BJ (cell line): ENCODE measurements at regions not wholly inside any gene's neighbourhood (a gene's known extent, or its start where the extent isn't known, plus 50 kb on each side); places are given as distances from the start of the nearest gene placed in this dataset.

Experiments used
- CTCF ChIA-PET: fragments of 350-600 bp; formaldehyde crosslinking; extraction: SDS; loops from one replicate; lab custom pipeline; 2021; ENCODE audit warnings: antibody characterized with exemption, inconsistent platforms; lab: Yijun Ruan, JAX
- POLR2A ChIA-PET: fragments of 300-600 bp; sonication (Branson Sonifier 250); formaldehyde crosslinking; extraction: SDS; loops from one replicate; lab custom pipeline; 2021; ENCODE audit warnings: antibody characterized with exemption; lab: Charles Lee
- DNase-seq: peaks from one replicate; pipeline ENCODE4 v3.0.0-alpha.2; 2011; ENCODE audit warnings: low read depth
- H3K27me3 ChIP-seq: 2 replicates; pipeline ENCODE4 v1.6.0; 2011; ENCODE audit warnings: low read length; ENCODE audit not compliant: control insufficient read depth, insufficient read depth
- H3K36me3 ChIP-seq: 2 replicates; pipeline ENCODE4 v1.5.1; 2011; ENCODE audit warnings: low read length; ENCODE audit not compliant: control insufficient read depth, insufficient read depth
- H3K4me3 ChIP-seq: 2 replicates; pipeline ENCODE4 v1.5.1; 2011; ENCODE audit warnings: low read depth, mild to moderate bottlenecking, control low read depth, low read length
- TF ChIP-seq, protein P1 (sequence below): IDR thresholded peaks from 2 replicates; pipeline ENCODE4 v1.5.1; 2011; ENCODE audit warnings: low read depth, mild to moderate bottlenecking, control low read depth, inconsistent platforms, low read length, moderate library complexity; ENCODE audit not compliant: insufficient read depth

GRCh38 chr1:86207323-86207722, 50.8 kb upstream of the COL24A1 start:
- DNase-seq: peak; percentile 38
- H3K4me3 ChIP-seq: no peak overlapping the region
- H3K36me3 ChIP-seq: no peaks in the 10 kb centered on the region
- ChIA-PET POLR2A (no interaction called here), CTCF (interaction anchor here (0.9 kb wide), 1 partner anchor 40 kb away, joined by 5 read pairs; no protein-coding TSS in a partner anchor)
- no peaks in the 10 kb centered on the region for H3K27me3 ChIP-seq
- TF ChIP-seq, protein P1, sequence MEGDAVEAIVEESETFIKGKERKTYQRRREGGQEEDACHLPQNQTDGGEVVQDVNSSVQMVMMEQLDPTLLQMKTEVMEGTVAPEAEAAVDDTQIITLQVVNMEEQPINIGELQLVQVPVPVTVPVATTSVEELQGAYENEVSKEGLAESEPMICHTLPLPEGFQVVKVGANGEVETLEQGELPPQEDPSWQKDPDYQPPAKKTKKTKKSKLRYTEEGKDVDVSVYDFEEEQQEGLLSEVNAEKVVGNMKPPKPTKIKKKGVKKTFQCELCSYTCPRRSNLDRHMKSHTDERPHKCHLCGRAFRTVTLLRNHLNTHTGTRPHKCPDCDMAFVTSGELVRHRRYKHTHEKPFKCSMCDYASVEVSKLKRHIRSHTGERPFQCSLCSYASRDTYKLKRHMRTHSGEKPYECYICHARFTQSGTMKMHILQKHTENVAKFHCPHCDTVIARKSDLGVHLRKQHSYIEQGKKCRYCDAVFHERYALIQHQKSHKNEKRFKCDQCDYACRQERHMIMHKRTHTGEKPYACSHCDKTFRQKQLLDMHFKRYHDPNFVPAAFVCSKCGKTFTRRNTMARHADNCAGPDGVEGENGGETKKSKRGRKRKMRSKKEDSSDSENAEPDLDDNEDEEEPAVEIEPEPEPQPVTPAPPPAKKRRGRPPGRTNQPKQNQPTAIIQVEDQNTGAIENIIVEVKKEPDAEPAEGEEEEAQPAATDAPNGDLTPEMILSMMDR: no peak
